ENCODE measurements at regions not wholly inside any gene's neighbourhood (a gene's known extent, or its start where the extent isn't known, plus 50 kb on each side); places are given as distances from the start of the nearest gene placed in this dataset.

DNA sequence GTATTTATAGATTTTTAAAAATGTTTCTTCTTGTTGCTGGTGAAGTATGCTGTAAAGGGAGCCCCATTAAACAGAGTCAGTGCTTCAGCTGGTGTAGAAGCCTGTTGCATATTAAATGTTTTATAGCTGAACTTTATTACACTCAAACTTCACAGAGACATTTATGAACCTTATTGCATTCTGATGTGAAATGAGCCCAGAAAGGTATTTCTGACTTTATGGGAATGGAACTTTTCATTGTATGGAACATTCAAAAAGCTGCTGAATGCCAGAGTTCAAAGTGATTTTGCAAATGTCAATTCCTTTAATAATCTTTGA is 329.3 kb upstream of the RASGRP1 start:
- Histone ChIP-seq H3K4me3 (replicated peaks in 1 of 3; ENCODE audit: insufficient read depth in 1 of 3, low read depth in 1 of 3, low read length in 3 of 3) (no peak overlapping the region), H2AFZ (ENCODE audit: low read depth, low read length) (peak overlapping the region; percentile 16), H3K4me1 (ENCODE audit: control insufficient read depth, extremely low read depth, insufficient read depth, low read length) (peaks cover 46% of the 10 kb centered on the region), H3K79me2 (ENCODE audit: control insufficient read depth, insufficient read depth, low read length) (no peaks in the 10 kb centered on the region), H3K9me3 (replicated peaks; ENCODE audit: control insufficient read depth, insufficient read depth, low read length) (no peaks in the 10 kb centered on the region), H3K27me3 (ENCODE audit: control insufficient read depth in 2 of 2, insufficient read depth in 2 of 2, low read length in 2 of 2) (no peaks in the 10 kb centered on the region), H3K4me2 (ENCODE audit: insufficient read depth, low read length) (peak overlapping the region; percentile 72), H4K20me1 (replicated peaks; ENCODE audit: control insufficient read depth, extremely low read depth, insufficient read depth, low read length) (no peaks in the 10 kb centered on the region), H3K27ac (ENCODE audit: insufficient read depth, low read depth, low read length) (peak overlapping the region; percentile 92), H3K9me1 (replicated peaks; ENCODE audit: control insufficient read depth, extremely low read depth, insufficient read depth, low read length) (no peaks in the 10 kb centered on the region), H3K36me3 (ENCODE audit: control insufficient read depth in 2 of 2, extremely low read depth in 1 of 2, insufficient read depth in 2 of 2, low read length in 2 of 2) (no peaks in the 10 kb centered on the region), H3K9ac (replicated peaks; ENCODE audit: extremely low read depth, insufficient read depth, low read length) (peak overlapping the region; percentile 70)
- TSS peak; percentile 43 for BruUV-seq (replicated peaks)
- dilution Hi-C loops (cut with MboI; ENCODE audit: extremely low pct_ligation_motif_present, low sequenced_read_pairs) (loop anchor here (10.0 kb wide), 1 partner anchor 241 kb away; no protein-coding TSS in a partner anchor), intact Hi-C loops (cut with micrococcal nuclease) (loop anchor here (1.0 to 2.0 kb wide), 7 partner anchors 9 to 469 kb away; no protein-coding TSS in a partner anchor)
- TF ChIP-seq, protein P1, sequence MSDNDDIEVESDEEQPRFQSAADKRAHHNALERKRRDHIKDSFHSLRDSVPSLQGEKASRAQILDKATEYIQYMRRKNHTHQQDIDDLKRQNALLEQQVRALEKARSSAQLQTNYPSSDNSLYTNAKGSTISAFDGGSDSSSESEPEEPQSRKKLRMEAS (IDR thresholded peaks at IDR 0.05; ENCODE audit: insufficient read depth, insufficient read length), result no peak
- TF ChIP-seq POLR2A (IDR thresholded peaks at IDR 0.05; ENCODE audit: low read depth, low read length) (no peak), JUN (IDR thresholded peaks at IDR 0.05; ENCODE audit: borderline replicate concordance, insufficient read depth, insufficient read length, low read depth) (no peak), MYC (IDR thresholded peaks at IDR 0.05; ENCODE audit: low read depth, low read length) (no peak)
- TF ChIP-seq, protein P2, sequence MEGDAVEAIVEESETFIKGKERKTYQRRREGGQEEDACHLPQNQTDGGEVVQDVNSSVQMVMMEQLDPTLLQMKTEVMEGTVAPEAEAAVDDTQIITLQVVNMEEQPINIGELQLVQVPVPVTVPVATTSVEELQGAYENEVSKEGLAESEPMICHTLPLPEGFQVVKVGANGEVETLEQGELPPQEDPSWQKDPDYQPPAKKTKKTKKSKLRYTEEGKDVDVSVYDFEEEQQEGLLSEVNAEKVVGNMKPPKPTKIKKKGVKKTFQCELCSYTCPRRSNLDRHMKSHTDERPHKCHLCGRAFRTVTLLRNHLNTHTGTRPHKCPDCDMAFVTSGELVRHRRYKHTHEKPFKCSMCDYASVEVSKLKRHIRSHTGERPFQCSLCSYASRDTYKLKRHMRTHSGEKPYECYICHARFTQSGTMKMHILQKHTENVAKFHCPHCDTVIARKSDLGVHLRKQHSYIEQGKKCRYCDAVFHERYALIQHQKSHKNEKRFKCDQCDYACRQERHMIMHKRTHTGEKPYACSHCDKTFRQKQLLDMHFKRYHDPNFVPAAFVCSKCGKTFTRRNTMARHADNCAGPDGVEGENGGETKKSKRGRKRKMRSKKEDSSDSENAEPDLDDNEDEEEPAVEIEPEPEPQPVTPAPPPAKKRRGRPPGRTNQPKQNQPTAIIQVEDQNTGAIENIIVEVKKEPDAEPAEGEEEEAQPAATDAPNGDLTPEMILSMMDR (IDR thresholded peaks at IDR 0.05; ENCODE audit: extremely low read depth in 1 of 2, insufficient read depth in 1 of 2, low read depth in 1 of 2, low read length in 2 of 2), result no peak
- FAIRE-seq, result no peak
- DNase-seq (ENCODE audit: low read depth, low spot score), result no peak
- ChIA-PET POLR2A (no interaction called here), CTCF (interaction anchor here (1.4 kb wide), 1 partner anchor 97 kb away, joined by 6 read pairs; no protein-coding TSS in a partner anchor)

Measured in endothelial cell of umbilical vein (primary cell).